H54 (cell line): ENCODE measurements at regions not wholly inside any gene's neighbourhood (a gene's known extent, or its start where the extent isn't known, plus 50 kb on each side); places are given as distances from the start of the nearest gene placed in this dataset.

ENCODE experiments used
- DNase-seq: peaks from one replicate; pipeline ENCODE4 v3.0.0; 2011; ENCODE audit warnings: low spot score, mixed read lengths; ENCODE audit not compliant: insufficient read length
- FAIRE-seq: peaks from 3 replicates; lab custom pipeline; 2011; peaks lifted over from hg19 to GRCh38; lab: Jason Lieb, UNC
- POLR2A ChIP-seq: IDR thresholded peaks from 2 replicates; pipeline ENCODE4 v1.6.1; 2011; ENCODE audit warnings: low read depth, mild to moderate bottlenecking, low read length

DNA sequence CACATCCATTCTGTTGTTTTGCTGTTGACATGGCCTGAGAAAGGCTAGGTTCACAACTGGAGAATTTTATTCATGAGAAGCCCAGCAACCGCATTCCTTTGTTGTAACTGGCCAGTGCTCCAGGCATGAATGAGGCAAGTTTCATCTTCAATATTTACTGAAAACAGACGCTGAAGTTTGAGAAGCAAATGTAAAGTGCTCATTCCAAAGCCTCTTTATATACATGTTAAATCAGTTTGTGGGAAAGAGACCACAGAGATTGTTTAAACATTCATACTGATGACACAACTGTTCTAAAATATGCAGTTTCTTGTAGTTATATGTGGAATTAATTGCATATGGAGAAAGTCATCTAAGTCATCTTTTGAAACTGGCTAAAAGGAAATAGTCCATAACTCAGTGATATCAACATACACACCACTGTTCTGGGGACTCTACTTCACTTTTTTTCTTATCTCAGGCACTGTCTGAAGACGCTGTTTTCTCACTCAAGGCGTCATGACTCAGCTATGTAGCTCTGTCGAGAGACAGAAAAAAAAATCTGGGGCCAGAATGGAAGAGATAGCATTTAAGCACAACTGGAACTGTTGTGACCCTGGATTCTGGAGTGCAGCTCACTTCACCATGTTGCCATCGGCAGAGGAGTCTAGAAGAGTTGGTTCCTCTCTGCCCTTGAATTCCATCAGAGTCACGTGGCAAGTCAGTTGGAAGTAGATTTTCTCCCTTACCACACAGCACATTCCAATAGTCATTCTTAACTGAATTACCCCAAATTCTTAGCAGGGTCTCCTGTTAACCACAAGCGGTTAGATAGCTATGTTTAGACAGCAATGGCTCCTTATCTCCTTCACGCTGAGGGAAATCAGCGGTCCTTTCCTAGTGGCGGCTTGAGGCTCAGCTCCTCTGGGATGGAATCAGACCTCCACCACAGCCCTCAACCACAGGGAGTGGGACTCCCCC lies 258.4 kb upstream of the HMGA2 start:
- no peak for DNase-seq
- FAIRE-seq, result peak; percentile 75
- no peak for TF ChIP-seq POLR2A

DNA sequence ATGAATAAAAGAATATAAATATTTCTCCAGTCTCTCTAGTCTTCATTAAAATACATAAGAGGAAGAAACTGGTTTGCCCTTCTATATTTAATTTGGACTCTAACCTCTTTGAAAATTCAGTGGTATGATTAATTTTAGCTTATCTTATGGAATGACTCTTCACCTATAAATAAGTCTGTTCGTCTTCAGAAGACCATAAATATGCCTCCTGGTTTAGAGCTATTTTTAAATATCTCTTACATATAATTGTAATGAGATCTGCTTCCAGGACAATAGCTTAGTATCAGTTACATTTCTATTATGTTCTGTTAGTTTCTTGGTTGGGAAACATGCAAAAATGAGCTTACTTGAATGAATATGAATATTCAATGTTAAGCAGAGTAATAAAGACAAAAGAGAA lies 257.5 kb upstream of the HMGA2 start:
- DNase-seq (no peak), FAIRE-seq (no peak)
- no peak for TF ChIP-seq POLR2A

DNA sequence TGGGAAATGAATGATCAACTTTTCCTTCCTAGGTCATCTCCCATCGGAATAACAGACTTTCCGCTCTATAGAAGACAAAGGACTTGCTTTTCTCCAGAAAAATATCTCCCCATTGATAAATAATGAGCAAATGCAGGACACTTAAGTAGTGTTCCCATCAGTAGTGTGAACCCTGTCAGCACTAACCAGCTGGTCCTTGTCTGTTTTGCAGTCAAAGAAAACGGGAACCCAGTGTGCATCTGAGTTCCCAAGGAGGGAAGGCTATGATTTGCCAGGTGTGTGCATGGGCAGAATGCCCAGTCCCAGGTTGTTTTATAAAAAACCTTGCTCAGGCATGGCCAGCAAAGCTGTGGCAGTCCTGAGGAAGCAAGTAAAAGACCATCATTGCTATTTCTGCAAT lies 256.5 kb upstream of the HMGA2 start:
- no peak for TF ChIP-seq POLR2A
- DNase-seq (no peak), FAIRE-seq (no peak)

DNA sequence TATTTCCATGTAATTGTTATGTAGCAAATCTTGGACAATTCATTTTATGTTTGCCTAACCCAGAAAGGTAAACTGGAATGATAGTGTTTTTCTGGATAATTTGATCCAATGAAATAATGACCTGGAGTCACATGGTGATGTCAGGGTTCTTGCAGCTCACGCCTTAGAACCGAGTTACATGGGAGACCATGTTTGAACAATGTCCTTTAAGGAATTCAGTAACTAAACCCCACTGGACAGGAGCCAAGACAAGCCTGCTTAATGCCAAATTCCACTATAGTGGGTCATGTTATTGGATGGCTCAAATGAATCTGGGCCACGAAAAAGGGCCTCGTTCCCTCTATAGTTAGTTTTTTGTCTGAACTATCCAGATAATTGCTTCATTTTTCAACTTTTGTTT lies 255.8 kb upstream of the HMGA2 start:
- FAIRE-seq, result no peak
- DNase-seq, result no peak
- TF ChIP-seq POLR2A, result no peak

DNA sequence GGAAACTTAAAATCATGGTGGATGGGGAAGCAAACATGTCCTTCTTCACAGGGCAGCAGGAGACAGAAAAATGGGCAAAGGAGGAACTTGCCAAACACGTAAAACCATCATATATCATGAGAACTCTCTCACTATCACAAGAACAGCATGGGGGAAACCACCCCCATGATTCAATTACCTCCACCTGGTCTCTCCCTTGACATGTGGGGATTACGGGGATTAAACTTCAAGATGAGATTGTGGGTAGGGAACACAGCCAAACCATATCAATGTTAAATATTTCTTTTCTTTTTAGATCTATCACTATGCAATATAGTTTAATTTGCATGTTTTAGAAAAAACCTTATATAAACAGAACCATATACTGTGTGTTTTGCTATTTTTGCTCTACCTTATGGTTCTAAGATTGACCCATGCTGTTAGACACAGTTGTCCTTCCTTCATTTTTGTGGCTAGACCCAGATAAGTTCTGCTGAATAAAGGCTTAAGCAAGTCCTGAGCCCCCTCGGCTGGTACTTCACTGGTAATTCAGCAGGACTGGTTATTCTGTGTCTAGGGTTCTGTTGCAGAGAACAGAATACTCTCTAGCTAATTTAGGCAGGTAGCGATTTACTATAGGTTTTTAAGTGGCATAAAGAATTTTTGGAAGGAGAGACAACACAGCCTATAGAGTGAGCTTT lies 253.7 kb upstream of the HMGA2 start:
- no peak for TF ChIP-seq POLR2A
- FAIRE-seq (no peak), DNase-seq (no peak)

DNA sequence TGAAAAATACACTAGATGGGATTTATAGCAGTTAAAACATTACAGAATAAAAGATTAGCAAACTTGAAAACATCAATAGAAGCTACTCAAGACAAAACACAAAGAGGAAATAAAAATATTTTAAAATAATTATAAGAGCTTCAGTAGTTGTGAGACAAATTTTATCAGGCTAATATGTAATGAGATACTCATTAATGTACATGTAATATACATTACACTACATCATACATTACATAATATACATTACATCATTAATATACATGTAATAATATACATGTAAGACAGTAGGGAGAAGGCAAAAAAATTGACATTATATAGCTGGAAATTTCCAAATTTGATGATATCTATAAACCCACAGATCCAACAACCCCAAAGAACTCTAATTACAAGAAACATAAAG lies 249.4 kb upstream of the HMGA2 start:
- FAIRE-seq (no peak), DNase-seq (no peak)
- no peak for TF ChIP-seq POLR2A

DNA sequence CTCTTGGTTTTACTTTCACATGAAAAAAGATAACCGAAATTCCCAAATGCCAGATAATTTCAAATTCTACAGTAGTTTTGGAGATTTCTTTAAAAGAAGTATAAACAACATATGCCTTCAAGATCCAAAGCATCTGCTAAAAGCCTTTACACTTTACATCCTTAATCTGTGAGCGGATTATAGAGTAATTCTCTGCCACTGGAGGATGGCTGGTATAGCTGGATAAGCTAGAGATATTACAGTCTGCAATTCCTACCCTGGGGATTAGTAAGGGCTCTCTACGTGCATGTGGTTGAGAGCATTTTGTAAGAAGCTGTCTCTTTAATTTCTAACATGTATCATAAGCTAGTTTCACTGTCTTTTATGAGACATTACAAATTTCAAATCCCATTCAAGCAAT lies 240.3 kb upstream of the HMGA2 start:
- TF ChIP-seq POLR2A, result no peak
- DNase-seq (no peak), FAIRE-seq (no peak)

DNA sequence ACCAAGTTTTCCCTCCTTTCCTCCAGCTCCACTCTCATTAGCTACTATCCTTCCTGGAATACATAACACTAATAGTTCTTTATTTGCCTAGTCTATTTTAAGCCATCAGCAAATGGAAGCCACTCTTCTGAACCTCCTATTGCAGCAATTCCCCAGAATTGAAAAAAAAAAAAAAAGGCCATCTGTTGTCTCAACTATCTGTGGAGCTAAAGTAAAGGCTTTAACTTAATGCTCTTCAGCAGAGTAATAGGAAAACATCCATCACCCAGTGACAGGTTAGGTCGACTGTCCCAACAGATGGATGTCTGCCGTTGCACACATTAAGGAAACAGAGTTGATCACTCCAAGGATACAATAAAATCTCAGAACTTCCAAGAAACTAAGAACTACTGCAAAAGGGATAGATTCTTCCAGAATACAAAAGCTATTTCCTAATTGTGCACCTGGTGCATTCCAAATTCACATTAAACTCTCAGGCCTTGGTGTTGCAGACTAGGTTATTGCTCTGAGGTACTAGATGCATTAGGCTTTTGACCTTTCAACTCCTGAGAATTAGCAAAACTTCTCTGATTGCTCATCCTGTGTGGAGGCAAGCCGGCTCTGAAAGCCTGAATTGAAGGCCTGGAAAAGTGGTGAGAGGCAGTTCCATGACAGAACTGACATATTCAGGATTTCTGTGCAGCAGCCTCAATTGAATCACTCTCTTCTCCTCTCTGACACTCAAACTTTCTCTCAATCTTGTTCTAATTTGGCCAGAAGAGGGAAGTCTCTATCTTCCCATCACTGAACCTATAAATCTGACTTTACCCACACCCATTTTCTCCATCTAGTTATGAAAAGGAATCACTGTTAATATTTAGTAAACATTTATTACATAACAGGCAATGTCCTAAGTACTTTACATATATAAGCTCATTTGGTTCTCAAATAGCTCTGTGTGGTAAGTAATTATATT lies 238.4 kb upstream of the HMGA2 start:
- FAIRE-seq (no peak), DNase-seq (no peak)
- no peak for TF ChIP-seq POLR2A

DNA sequence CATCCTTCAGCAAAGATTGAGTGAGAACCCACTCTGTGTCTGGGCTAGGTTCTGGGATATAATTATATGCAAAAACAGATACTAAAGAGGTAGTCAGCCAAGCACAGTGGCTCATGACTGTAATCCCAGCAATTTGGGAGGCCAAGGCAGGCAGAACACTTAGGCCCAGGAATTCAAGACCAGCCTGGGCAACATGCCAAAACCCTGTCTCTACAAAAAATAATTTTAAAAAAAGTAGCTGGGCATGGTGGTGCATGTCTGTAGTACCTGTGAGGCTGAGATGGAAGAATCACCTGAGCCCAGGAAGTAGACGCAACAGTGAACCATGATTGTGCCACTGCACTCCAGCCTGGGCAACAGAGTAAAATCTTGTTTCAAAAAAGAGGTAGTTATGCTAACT lies 237.5 kb upstream of the HMGA2 start:
- FAIRE-seq, result no peak
- no peak for DNase-seq
- TF ChIP-seq POLR2A, result no peak

DNA sequence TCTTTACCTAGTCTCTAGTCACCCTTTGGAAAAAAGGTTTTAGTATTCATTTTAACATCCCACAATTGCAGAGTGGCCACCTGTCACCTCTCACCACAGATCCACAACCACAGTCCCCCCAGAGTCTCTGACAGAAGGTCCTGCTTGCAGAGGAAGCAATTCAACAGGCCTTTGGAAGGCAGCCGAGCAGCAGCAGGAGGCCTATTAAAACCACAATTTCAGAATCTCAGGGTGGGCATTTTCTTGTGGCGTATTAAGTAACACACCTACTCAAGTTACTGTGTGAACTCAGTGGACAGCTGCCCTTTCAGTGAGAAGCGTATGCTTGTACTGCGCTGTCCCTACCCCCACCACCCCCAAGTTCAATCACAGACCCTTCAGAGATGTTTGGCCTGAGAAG lies 234.0 kb upstream of the HMGA2 start:
- FAIRE-seq, result no peak
- no peak for DNase-seq
- TF ChIP-seq POLR2A, result no peak

DNA sequence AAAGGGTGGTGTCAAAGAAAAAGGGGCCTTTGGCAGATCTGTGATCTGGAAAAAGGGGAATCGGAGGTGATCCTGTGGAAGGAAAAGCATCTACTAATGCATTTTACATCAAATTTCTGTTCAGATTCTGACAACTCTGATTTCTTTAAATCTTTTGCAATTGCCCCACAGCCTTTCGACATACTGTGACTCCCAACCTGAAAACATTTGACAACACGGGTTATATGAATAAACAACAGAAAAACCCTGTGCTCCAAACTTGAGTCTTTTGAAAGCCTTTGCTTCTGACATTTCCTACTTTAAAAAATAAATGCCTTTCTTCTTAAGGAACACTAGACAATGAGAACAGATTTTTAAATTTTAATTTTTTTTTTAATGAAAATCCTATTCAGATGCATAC lies 231.9 kb upstream of the HMGA2 start:
- no peak for FAIRE-seq
- TF ChIP-seq POLR2A, result no peak
- DNase-seq, result no peak

DNA sequence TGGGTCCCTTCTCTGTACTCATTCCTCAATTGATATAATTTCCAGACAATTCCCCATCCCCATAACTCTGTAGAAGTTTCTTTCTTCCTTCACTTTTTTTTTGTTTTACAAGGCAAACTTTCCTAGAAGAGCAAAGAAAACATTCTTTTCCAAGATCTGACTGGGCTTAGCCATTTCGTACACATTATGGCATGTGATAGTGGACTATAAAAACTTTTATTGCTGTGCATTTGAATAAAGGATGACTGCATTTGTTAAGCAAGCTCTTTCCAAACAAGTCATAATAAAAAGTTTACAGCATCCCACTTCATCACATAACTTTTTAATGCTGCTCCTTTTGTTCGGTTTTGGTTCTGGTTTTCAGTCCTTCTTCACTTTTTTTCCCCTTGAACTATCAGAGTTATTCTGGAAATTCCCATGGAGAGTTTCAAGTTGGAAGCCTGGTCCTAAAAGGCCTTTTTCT lies 231.0 kb upstream of the HMGA2 start:
- TF ChIP-seq POLR2A, result no peak
- FAIRE-seq (no peak), DNase-seq (no peak)

DNA sequence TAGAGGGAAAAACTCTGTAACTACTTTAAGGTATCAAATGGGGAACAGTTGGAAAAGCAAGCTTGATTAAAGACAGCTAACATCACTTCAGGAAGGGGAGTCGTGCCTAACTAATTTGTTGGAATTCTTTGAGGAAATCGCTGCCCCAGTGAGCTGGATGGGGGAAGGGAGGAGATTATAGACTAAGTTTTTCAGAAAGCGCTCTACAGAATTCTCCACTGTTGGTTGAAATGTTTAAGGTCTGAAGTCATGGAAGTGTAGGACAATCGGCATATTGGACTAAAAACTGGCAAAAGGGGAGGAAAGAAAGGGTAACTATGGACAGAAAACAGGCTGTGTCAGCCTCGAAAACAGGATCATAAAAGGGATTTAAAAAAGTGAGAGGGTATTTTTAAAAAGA lies 229.9 kb upstream of the HMGA2 start:
- FAIRE-seq (no peak), DNase-seq (no peak)
- TF ChIP-seq POLR2A, result no peak
